NCI-H2107 treated with DMSO at 0.1 percent for 48 hours (cell line): ENCODE measurements at regions not wholly inside any gene's neighbourhood (a gene's known extent, or its start where the extent isn't known, plus 50 kb on each side); places are given as distances from the start of the nearest gene placed in this dataset.
A peak's percentile ranks its signal among the peaks of the same experiment; 100 is the strongest.

Experiments
- DNase-seq: peaks from one replicate; lab custom pipeline; 2025; ENCODE audit not compliant: unreplicated experiment; lab: John Stamatoyannopoulos, UW

DNA sequence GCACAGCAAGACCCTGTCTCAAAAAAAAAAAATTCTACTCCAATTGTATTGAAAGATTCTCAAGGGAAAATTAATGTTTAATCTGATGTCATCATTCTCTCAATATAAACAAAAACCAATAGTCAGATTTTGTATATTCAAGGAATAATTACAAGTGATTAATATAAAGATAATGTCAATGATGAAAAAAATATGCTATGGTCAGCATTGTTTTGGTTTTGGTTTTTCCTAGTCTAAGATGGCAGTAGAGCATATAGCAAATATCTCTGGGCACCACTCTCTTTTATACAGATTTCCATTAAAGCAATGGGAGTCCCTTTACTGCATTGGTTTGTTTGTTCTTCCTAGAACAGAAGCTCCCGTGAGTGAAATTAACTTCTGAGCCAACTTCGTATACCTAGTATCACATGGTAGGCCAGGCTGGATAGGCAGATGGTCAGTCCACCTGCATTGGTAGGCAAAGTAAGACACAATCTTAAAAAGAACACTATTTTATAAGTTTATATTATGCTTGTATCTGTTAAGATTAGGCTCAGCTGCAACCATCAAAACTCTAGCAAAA, 523.8 kb upstream of the JARID2 start:
- DNase-seq, result no peak

DNA sequence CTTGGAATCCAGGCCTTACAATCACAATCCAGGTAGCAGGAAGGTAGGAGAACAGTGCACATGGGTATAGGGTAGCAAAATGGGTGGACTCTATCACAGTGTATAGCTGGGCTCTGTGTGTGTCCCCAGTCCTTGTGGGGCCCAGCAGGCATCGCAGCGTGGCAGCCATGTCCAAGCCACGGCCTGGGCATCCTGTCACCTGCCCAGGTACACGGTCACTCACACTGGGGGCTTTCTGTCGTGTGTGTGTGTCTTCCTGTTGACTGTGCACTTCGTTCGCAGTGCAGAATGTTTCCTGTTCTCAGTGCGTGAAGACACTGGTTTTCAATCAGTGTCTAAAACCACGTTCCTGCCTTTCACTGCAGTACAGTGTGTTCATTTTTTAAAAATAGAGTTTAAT, 523.2 kb upstream of the JARID2 start:
- no peak for DNase-seq

DNA sequence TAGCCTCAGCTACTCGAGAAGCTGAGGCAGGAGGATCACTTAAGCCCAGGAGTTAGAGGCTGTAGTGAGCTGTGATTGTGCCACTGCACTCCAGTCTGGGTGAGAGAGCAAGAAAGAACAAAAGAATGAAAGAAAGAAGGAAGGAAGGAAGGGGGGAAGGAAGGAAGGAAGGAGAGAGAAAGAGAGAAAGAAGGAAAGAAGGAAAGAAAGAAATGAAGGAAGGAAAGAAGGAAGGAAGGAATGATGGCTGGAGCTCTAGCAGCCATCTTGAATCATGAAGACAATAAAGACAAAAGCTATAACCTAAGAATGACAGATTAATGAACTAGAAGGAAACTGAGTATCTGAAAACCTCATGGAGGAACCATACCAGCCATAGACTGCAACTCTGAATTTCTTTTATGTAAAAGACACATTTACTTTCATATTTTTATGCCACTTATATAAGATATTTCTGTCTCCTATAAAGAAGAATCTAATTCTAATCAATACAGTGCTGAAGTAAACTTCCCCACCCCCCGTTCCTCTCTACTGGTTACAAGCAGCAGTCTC, 522.3 kb upstream of the JARID2 start:
- DNase-seq, result no peak

DNA sequence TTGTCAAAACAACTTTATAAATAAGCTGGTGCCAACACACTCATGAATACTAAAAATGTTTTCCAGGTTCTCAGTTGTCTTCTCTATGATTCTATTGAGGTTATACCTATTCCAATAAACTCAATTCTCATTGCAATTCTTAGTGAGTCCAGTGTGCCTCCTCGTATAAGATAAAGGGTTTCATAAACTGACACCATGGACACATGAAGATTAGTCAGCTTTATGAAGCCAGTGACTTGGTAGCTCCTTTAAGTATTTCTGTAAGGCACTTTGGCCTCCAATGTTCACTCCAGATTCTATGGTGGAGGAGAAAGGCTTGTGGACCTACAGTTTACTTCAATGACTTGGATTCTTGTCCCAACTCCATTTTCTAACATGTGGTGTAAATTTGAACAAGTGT, 521.3 kb upstream of the JARID2 start:
- DNase-seq, result no peak

- DNase-seq, result no peak
Observed at GRCh38 chr6:14726816-14727493, 518.9 kb upstream of the JARID2 start.

DNA sequence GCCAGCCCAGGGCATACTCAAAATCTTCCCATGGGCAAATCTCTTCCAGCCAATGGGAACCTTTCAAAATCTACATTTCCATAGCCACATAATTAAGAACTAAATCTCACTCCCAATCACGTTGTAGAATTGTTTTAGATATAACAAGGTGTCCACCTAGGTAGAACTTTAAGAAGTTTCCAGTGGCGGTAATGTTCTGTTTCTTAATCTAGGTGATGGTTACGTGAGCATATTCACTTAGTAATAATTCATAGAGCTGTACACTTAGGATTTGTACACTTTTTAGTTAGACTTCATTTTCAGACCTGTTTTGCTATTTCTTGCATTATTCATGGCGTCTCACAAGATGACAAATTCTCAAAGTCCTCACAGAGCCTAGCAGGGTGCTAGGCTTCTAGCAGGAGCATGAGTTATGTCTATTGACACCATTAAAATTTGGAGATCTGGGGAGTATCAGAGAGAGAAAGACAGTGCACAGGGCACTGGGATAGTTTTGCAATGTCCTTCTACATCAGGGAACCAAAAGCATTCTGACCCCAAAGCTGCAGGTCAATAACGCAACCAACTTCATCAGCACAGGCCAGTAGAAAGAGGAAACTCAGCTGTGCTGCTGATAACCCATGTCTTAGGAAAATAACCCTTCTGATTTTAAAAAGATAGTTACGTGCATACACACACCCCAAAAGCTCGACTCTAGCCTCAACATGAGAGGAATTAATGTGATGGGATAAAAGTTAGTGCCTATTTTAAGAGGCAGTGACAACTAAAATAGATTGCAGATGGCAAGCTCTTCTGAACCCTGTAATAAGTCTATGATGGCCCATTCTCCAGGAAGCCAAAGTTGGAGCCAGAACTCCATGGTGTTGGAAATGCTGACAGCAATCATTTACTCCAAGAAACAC, 518.1 kb upstream of the JARID2 start:
- no peak for DNase-seq

DNA sequence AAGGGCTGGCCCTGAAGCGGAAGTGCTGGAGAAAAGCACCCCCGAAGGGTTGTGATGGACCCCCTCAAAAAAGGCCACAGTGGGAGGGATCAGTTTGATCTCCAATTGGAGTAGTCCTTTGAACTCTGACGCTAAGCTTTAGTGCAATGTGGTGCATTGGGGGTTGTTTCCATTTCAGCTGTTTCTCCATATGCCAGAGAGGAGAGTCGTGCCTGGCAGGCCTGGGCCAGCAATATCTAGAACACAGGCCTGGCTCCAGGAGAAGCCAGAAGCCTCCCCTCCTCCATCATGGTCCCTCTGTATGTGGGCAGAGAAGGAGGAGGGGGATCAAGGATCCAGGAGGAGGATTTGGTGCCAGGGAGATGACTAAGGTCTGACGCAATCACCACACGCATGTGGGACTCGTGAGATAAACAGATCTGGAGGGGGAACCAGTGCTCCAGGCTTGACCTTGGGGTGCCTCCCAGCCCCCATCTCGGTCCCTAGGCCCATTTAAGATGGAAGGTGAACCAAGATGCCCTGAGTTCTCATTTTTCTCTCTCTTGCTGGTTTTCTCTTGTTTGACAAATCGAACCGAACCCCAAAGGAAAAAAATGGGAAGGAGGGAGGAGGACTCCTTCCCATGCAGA, 517.4 kb upstream of the JARID2 start:
- DNase-seq, result no peak

DNA sequence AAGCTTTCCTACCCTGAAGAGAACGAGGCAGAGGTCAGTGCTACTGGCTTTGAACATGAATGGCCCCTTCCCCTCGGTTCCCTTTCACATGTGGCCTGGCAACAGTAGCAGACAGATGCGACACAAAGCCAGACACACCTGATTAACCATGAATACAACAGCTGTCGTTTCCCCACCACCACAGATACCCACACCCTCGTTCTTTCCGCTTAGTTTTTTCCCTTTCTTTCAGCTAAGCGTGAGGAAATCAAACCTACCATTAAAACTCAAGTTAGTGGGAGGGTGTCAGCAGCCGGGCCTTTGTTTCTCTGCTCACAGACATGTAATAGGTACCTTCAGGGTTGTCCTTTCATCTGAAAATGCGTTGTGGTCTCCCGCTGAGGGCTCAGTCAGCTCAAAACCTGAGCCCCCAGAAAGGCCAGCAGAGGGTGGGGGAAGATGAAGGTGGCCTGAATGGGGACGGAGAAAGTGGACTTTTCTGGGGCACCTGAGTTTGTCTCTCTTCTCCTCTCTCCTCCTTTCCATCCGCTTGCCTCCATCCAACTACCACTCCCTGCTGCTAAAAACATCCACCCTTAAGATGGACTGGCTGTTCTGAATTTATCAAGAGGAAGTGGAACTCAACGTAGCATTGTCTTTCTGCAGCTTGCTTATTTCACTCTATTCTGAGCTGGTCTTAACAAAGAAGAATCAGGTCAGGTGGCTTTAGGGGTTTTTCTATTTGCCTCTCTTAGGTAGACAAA, 516.6 kb upstream of the JARID2 start:
- DNase-seq, result peak; percentile 7

DNA sequence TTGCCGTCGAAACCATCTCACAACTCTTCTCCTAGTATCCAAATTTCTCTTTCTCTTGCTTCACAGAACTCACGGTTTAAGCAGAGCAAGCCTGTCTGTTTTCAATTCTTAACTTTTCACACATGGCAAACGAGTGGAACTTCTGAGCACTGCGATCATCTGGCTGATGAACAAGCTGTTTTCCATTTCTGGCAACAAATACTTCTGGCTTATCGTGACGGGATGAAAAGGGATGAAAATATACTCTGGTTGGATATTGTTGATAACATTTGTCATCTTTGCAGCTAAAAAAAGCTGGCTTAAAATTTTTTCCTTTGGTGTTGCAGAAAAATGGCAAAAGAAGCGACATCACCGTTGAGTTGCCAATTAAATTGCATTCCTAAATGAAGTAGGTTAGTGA, 515.2 kb upstream of the JARID2 start:
- DNase-seq, result no peak

DNA sequence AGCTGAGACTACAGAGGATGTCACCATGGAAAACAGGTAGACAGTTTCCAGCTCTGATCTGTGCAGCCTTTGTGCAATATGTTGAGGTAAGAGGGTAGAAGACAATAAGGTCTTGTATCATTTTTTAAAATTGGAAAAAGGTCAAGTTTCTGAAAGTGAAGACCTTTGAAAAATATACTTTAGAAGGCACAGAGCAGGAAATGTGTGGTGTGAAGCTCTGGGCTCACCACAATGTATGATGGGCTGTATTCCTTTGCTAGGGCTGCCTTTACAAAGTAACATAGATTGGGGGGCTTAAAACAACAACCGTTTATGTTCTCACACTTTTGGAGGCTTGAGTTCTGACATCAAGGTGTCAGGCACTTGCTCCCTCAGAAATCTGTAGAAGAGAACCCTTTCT, 514.3 kb upstream of the JARID2 start:
- DNase-seq, result no peak

- no peak for DNase-seq
Observed at GRCh38 chr6:14732226-14732843, 513.5 kb upstream of the JARID2 start.

- DNase-seq, result no peak
Observed at GRCh38 chr6:14732844-14733757, 512.8 kb upstream of the JARID2 start.

- no peak for DNase-seq
Observed at GRCh38 chr6:14734052-14734415, 511.8 kb upstream of the JARID2 start.

DNA sequence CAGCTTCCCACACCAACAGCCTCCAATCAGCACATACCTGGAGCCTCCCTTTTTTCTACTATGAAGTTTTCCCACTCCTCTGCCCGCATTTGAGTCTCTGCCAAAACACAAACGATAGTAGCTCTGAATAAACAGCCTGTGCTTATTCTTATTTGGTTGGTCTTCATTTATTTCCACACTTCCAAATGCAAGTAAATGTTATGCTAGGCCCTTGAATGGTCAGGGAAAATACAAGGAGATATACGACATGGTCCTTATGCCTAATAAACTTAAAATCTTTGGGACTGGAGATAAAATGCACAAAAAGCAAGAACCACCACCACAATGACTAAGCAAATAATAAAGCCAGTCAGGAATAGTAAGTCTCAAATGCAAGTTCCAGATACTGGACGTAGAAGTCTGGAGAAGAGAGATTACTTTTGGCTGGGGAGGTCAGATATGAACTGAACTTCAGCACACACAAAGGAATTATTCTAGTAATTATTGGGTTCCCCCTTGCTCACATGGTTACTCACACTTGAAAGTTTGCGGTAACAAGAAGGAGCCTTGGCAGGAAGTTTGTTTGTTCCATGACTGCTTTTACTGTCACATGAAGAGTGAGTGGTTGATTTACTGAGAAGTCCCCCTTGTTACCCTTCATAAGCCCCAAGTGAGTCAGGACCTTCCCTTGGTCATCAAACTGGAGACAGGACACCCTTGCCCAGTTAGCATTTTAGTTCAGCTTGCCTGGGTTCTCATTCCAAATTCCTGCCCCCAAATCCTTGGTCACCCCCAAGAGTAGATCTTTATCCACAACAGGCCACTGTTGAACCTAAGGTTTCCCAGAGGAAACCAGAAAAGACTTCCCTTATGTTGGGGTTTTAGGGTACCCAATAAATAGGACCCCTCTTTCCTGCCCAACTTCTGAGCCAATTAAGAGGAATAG, 511.2 kb upstream of the JARID2 start:
- no peak for DNase-seq

DNA sequence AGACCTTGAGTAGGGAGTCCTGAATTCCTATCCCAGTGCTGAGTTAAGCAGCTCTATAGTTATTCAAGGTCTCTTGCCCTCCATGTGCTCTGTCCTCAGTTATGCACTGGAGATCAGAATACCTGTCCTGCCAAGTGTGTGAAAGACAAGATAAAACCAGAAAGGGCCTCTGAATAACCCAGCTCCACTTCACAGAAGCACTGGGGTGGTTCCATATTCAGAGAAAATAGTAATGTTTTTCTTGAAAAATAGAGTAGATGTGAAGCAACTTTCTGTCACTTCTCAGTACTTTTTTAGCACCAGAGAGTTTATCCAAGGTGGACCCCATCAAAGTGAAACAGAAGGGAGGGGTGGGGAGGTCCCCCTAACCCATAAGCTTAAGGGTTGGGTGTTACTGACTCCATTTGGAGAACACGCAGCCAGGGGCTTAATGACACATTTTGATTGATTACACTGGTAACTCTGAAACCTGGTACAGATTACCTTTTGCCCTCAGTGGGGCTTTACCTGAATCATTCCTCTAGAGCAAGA, 509.8 kb upstream of the JARID2 start:
- DNase-seq, result no peak

GRCh38 chr6:14736554-14736953, 509.3 kb upstream of the JARID2 start:
- DNase-seq, result no peak

DNA sequence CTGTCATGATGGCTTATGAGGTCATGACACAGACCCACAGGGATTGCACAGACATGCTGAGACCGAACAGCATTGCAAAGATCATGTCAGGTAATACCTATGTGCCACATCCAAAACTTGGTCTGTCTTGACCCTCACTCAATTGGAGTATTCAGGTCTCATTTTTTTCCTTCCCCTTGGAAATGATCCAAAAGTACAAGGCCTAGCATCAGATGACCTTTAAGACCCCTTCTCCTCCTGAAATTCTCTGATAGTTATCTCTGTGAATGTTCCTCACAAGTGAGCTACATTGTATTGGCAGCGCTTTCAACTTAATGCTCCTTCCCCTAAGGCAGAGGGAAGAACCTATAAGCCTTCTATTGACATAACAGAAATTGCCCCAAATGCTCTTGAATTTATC, 507.4 kb upstream of the JARID2 start:
- no peak for DNase-seq

- DNase-seq, result no peak
Observed at GRCh38 chr6:14738933-14739332, 506.9 kb upstream of the JARID2 start.
